NCI-H2107 (cell line): ENCODE measurements at regions not wholly inside any gene's neighbourhood (a gene's known extent, or its start where the extent isn't known, plus 50 kb on each side); places are given as distances from the start of the nearest gene placed in this dataset.
"Not testable (repeated sequence)": the region's sequence is repeated elsewhere in the genome, so short reads cannot be mapped to it uniquely, and the experiment has no call there.

ENCODE experiments used
- DNase-seq: peaks from one replicate; lab custom pipeline; 2025; lab: John Stamatoyannopoulos, UW

GRCh38 chr1:60664086-60664625 is 418.2 kb upstream of the NFIA start:
- DNase-seq, result no peak

DNA sequence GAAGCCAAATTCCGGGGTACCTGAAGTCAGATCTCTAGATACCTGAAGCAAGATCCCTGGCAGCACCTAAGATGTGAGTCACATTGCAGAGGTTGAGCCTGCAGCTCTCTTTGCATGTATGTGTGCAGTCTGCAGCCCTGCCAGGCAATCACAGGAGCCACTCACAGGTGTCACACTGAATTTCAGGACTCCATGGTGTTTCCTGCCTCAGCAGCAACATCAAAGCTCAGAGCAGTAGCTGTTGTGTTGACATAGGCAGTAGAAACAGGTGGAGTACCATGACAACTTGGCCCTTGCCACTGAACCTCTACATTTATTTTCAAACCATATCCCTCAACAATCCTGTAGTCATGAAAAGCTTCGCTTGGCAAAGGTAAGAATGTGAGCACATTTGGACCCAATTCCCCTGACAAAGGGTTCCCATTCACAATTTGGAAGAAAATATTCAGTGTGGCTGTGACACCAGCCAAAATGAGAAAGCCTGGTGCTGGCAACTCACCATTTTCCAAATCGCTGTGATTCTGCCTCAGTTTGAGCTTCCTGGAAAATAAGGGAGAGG is 419.8 kb upstream of the NFIA start:
- no peak for DNase-seq

DNA sequence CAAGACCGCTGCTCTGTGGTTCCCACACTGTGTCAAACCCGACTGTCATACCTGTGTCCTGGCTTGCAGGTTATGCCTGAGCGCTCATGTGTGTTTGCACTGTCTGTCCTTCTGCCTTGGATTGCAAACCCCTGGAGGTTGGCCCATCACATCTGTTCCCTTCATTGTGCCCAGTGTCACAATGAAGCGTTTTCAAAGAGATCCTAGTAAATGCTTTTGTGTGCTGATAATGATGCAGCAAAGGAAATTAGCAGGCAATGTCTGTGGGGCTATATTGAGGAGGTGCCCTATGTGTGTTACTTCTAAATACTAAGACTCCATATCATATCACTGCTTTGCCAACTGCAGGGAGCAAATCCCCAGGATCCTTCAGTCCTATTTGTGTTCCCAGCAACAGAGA is 424.4 kb upstream of the NFIA start:
- DNase-seq, result no peak

GRCh38 chr1:60655679-60656355 is 426.5 kb upstream of the NFIA start:
- DNase-seq, result no peak

GRCh38 chr1:60640033-60640551 is 442.3 kb upstream of the NFIA start:
- not testable (repeated sequence) for DNase-seq

- DNase-seq, result no peak
These were observed 443.1 kb upstream of the NFIA start for GRCh38 chr1:60639287-60639686.

- no peak for DNase-seq
These were observed 444.7 kb upstream of the NFIA start for GRCh38 chr1:60637651-60638050.

DNA sequence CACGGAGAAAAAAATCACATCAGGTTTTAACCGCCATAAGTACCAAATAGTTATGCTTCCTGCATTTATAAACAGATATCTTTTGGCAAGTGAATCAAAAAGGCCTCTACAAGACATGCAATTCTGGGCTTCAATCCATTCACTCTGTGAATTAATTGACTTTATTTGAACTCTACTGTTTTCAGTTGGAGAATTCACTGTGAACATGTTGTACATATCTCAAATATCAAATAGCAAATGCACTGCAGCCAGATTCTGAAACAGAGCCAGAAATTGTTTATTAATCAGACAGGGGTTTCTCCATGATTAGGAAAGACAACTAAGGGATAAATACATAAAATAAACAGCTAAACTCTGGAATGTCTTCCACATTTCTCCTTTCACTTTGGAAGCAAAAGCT is 445.4 kb upstream of the NFIA start:
- no peak for DNase-seq

DNA sequence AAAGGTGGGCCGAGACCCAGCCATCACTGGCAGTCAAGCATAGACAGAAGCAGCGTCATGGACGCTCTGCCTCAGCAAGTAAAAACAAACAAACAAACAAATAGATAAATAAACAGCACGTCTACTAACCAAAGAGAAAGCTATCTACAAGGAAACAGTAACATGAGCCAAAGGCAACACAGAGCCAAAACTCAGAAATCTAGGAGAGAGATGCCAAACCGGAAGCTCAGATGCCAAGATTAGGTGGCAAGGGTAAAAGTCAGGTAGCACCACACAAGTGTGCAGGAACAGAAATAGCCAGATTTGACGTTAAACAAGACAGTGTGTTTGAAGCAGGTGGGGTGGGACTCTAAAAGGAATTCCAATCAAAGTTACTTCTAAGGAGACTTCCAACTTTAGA is 448.3 kb upstream of the NFIA start:
- DNase-seq, result no peak

- no peak for DNase-seq
These were observed 459.9 kb upstream of the NFIA start for GRCh38 chr1:60622486-60622885.

GRCh38 chr1:60621368-60621851 is 461.0 kb upstream of the NFIA start:
- DNase-seq, result peak; percentile 15

- no peak for DNase-seq
These were observed 462.3 kb upstream of the NFIA start for GRCh38 chr1:60620087-60620486.

GRCh38 chr1:60619581-60619980 is 462.8 kb upstream of the NFIA start:
- no peak for DNase-seq

GRCh38 chr1:60615666-60616065 is 466.7 kb upstream of the NFIA start:
- no peak for DNase-seq

DNA sequence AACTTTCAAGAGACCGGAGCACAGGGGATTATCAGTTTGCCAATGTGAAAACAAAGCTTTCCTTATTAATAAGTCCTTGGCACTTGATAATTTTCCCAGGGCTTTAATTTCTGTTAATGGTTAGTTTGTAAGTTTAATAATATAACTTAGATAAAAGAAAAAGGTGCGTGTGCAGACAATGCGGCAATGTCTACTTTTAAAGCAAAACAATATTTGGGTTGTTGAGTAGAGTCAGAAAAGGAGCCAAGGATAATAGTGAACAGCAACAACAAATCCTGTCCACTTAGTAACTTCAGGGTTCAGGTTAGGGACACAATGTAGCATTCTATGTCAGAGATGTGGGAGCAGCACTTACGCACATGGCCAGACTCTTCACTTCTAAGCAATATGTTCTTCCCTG is 469.6 kb upstream of the NFIA start:
- DNase-seq, result no peak

DNA sequence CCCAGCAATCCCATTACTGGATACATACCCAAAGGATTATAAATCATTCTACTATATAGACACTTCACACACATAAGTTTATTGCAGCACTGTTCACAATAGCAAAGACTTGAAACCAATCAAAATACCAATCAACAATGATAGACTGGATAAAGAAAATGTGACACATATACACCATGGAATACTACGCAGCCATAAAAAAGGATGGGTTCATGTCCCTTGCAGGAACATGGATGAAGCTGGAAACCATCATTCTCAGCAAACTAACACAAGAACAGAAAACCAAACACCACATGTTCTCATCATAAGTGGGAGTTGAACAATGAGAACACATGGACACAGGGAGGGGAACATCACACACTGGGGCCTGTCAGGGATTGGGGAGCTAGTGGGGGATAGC is 475.4 kb upstream of the NFIA start:
- not testable (repeated sequence) for DNase-seq

GRCh38 chr1:60600532-60600931 is 481.8 kb upstream of the NFIA start:
- DNase-seq, result no peak

DNA sequence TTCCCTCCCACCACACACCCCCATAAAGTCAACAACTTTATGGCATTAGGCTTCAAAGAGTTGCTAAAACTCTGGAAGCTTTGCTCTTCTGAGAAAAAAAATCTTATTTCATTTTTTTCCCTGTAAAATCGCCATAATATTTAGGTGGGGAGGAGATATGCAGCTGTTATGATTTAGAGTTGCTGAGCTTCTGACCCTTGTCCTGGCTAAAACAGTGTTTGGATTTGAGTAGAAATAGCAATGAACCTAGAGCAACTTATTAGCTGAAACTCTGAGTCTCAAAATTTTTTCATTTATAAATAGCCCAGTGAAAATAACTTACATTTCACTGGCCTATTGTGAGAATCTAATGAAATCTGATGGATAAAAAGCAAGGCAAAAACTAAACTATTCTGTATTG is 482.8 kb upstream of the NFIA start:
- DNase-seq, result no peak

- DNase-seq, result no peak
These were observed 484.1 kb upstream of the NFIA start for GRCh38 chr1:60598041-60598910.

GRCh38 chr1:60596791-60597750 is 485.3 kb upstream of the NFIA start:
- no peak for DNase-seq

DNA sequence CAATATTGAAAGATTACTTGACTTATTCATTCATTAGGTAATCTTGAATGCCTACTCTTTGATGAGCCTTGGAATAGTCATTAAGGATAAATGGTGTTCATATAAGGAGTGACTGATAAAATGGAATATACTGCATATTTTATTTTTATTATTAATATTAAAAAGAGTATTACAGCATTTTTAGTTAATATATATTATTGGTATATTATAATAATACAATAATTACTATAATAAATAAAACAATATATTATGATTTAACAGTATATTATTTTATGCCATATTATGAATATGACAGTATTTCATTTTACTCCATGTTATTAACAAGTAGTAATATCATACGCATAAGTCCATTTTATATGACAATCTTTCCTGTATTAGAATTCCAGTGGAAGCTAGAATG is 490.8 kb upstream of the NFIA start:
- no peak for DNase-seq
